ENCODE measurements at regions not wholly inside any gene's neighbourhood (a gene's known extent, or its start where the extent isn't known, plus 50 kb on each side); places are given as distances from the start of the nearest gene placed in this dataset.

DNA sequence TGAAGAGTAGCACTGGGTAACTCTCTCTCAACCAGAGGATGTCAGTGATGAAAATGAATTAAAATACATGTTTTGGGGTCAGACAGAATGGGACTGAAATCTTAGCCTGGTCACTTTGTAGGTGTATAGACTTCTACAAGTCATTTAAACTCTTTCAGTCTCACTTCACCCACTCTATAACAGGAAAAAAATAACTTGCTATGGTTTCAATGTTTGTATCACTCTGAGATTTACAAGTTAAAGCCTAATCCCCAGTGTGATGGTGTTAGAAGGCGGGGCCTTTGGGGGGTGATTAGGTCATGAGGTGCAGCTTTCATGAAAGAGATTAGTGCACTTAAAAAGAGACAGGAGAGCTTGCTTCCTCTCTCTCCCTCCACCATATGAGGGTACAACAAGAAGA lies 134.8 kb downstream of the INHBA start:
- no peak for DNase-seq (ENCODE audit: low spot score)
- Histone ChIP-seq H3K4me1 (ENCODE audit: control insufficient read depth in 1 of 2, low read depth in 2 of 2) (peaks cover 6 to 19% of the 10 kb centered on the region in 2 donors), H3K27me3 (replicated peaks; ENCODE audit: insufficient read depth) (no peaks in the 10 kb centered on the region), H3K27ac (no peak overlapping the region), H3K9me3 (no peaks in the 10 kb centered on the region), H3K4me3 (no peak overlapping the region), H3K36me3 (no peaks in the 10 kb centered on the region)
- ATAC-seq (ENCODE audit: insufficient number of reproducible peaks, low FRiP score, low read depth), result no peak
- no peak for TF ChIP-seq CTCF (IDR thresholded peaks at IDR 0.05)

DNA sequence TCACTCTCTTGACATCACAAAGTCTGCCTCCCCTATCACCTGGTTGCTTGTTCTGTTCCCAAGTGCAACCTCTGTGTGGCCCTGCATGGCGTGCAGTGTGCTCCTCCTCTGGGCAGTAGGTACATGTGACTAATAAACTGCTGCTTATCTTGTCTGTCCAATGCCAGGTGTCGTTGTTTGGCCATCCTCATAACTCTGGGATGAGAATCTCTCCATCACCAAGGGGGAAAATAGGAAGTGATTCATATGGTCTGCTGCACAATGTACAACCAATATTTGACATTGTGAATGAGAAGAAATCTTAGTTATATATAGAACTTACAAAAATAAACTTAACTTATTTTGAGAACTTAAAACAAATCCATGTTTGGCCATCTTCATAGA lies 135.2 kb downstream of the INHBA start:
- H3K27me3 ChIP-seq (replicated peaks; ENCODE audit: insufficient read depth), result no peaks in the 10 kb centered on the region
- H3K27ac ChIP-seq, result peak overlapping the region in 1 of 2 donors; percentile 9
- no peak for TF ChIP-seq CTCF (IDR thresholded peaks at IDR 0.05)
- ATAC-seq (ENCODE audit: insufficient number of reproducible peaks, low FRiP score, low read depth) (no peak), DNase-seq (ENCODE audit: low spot score) (no peak)
- H3K9me3 ChIP-seq, result no peaks in the 10 kb centered on the region
- H3K4me3 ChIP-seq, result no peak overlapping the region
- no peaks in the 10 kb centered on the region for H3K36me3 ChIP-seq
- H3K4me1 ChIP-seq (ENCODE audit: control insufficient read depth in 1 of 2, low read depth in 2 of 2), result peaks cover 6 to 17% of the 10 kb centered on the region in 2 donors

DNA sequence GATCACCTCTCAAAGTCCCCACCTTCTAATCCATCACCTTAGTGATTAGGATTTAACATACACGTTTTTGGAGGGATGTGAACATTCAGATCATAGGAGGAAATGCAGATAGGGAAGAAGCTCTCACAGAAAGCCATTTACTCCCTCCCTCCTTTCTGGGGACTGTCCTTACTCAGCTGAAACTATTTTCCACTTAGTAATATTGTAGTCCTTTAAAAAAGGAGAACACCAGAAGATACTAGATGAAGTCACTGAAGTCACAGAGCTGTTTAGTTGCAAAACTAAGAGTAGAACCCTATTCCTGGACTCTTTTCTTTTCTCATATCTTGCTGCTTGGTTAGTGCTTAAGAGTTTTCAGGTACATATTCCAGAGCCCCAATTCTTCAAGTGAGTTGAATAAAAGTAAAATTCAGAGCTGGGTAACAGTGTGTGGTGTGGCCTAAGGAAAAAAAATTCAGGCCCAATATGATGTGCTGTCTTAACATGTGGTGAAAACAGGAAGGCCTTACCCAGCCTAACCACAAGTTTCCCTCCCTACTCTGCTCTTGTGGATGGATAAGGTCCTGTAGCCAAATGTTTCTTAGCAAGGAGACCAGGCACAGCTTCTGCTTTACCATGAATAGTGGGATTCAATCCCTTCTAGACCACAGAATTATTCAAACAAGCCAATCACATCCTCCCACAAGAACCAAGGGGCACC lies 135.7 kb downstream of the INHBA start:
- H3K27me3 ChIP-seq (replicated peaks; ENCODE audit: insufficient read depth), result no peaks in the 10 kb centered on the region
- TF ChIP-seq CTCF (IDR thresholded peaks at IDR 0.05), result no peak
- no peaks in the 10 kb centered on the region for H3K9me3 ChIP-seq
- peak overlapping the region in 1 of 2 donors; percentile 9 for H3K27ac ChIP-seq
- ATAC-seq (ENCODE audit: insufficient number of reproducible peaks, low FRiP score, low read depth) (no peak), DNase-seq (ENCODE audit: low spot score) (no peak)
- peaks cover 6 to 17% of the 10 kb centered on the region in 2 donors for H3K4me1 ChIP-seq (ENCODE audit: control insufficient read depth in 1 of 2, low read depth in 2 of 2)
- H3K36me3 ChIP-seq, result no peaks in the 10 kb centered on the region
- H3K4me3 ChIP-seq, result no peak overlapping the region

DNA sequence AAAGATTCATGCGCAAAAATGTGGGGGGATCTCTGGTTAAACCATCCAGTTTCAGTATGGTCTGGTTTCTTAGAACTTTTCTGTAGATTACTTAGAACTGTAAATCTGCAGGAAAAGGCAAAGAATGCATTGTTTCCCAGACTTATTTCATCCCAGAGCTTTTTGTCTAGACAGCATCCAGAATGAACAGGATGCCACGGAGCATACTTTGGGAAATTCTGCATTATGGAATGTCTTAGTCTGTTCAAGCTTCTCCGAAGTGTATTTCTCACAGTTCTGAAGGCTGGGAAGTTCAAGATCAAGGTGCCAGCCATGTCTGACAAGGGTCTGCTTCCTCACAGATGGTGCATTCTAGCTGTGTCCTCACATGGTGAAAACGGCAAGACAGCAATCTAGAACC lies 136.3 kb downstream of the INHBA start:
- no peaks in the 10 kb centered on the region for H3K9me3 ChIP-seq
- TF ChIP-seq CTCF (IDR thresholded peaks at IDR 0.05), result no peak
- H3K36me3 ChIP-seq, result no peaks in the 10 kb centered on the region
- no peak for ATAC-seq (ENCODE audit: insufficient number of reproducible peaks, low FRiP score, low read depth)
- no peak for DNase-seq (ENCODE audit: low spot score)
- H3K4me1 ChIP-seq (ENCODE audit: control insufficient read depth in 1 of 2, low read depth in 2 of 2), result peaks cover 6 to 17% of the 10 kb centered on the region in 2 donors
- H3K27me3 ChIP-seq (replicated peaks; ENCODE audit: insufficient read depth), result no peaks in the 10 kb centered on the region
- no peak overlapping the region for H3K27ac ChIP-seq
- no peak overlapping the region for H3K4me3 ChIP-seq

DNA sequence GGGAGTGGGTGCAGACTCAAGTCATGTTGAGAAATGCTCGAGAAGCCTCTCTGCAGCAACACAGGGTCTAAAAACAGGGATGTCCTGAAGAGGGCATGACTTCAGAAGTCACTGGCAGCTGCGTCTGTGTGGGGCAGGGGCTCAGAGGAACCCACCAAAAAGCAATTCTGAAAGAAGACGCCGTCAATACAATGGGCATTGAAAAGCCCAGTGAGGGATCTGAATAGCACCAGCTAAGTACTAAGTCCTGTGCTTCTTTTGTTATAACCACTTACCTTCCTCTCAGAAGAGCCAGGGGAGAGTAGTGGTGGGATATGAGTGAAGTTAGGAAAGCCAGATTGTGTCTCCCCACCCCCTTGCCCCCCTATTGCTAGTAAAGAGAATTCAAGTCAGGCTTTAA lies 137.2 kb downstream of the INHBA start:
- ATAC-seq (ENCODE audit: insufficient number of reproducible peaks, low FRiP score, low read depth) (no peak), DNase-seq (ENCODE audit: low spot score) (no peak)
- Histone ChIP-seq H3K27ac (no peak overlapping the region), H3K4me1 (ENCODE audit: control insufficient read depth in 1 of 2, low read depth in 2 of 2) (peaks cover 6 to 17% of the 10 kb centered on the region in 2 donors), H3K4me3 (no peak overlapping the region), H3K36me3 (no peaks in the 10 kb centered on the region), H3K9me3 (no peaks in the 10 kb centered on the region), H3K27me3 (replicated peaks; ENCODE audit: insufficient read depth) (no peaks in the 10 kb centered on the region)
- no peak for TF ChIP-seq CTCF (IDR thresholded peaks at IDR 0.05)
